ENCODE measurements at regions not wholly inside any gene's neighbourhood (a gene's known extent, or its start where the extent isn't known, plus 50 kb on each side); places are given as distances from the start of the nearest gene placed in this dataset.

DNA sequence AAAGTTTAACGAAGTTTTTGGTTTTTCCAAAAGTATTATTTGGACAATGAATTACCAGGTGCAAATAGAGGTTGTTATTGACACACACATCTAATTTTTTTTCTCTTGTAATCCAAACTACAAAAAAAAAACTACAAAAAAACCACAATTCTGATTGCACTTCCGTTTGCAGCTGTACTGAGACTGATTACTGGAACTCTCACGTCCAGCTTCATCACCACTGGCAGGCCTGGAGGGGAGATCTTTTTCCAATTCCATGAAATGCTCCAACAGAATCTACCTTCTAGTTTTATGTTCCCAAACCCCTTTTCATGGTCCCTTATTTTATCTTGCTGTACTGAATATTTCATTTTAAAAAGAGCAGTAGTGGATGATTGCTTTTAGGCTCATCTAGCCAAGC lies 1118.3 kb downstream of the C4orf33 start:
- DNase-seq = no peak

DNA sequence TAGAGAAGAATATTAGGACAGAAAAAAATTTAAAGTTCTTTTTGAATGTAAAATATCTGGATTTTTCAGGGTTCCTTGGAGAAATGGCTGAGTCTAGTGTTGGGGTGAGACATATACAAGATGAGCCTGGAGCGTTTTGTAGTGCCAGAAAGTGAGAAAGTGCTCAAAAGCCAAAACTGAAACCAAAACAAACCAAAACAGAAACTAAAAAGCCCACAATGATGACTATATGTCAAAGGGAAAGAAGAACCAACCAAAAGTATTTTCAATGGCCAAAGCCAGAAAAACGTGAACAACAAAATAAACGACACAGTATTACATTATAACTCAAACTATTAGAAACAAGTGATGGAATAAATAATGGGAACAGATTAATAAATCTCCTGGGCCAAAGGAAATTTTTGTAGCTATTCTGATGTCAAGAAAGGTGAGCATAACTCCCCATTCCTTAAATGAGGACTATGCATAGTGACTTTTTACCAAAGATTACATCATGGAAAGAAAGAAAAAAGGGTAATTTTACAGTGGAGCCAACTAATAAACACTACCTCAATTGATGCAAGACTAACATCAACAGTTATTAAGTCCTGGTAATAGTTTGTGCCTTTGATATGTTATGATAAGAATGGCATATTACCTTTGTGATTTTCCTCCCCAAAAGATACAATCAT lies 1137.6 kb downstream of the C4orf33 start:
- no peak for DNase-seq

DNA sequence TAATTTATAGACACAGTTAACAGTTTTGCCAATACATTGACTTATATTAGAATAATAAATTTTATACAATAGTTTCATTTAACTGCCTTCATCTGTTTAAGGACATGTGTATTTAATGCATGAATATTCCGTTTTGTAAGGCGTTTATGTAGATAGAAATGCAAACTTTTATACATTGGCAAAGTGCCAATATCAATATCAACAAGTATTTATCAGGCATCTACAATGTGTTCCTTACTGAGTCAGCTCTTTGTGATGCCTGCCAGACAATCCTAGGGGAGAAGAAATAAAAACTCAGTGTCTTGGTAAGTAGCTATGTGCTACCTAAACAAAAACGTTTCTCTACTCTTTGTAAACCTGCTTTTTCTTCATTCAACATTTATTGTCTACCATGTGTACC lies 1142.2 kb downstream of the C4orf33 start:
- DNase-seq = no peak

DNA sequence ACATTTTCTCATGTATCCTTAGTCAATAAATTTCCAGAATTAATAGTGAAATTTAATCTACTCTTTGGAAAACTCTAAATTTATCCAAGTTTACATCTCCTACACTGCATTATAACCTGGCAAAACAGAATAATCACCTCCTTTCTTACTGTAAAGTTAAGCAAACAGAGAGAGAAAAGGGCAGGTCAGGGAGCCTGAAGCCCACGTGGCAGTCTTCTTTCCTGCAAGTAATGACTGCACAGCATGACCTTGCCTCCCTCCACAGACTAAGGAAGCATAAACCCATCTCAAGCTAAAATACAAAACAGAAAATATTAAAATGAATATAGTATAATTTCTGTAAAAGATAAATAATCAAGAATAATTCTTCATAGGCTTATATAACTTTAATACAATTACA lies 1153.0 kb downstream of the C4orf33 start:
- no peak for DNase-seq

DNA sequence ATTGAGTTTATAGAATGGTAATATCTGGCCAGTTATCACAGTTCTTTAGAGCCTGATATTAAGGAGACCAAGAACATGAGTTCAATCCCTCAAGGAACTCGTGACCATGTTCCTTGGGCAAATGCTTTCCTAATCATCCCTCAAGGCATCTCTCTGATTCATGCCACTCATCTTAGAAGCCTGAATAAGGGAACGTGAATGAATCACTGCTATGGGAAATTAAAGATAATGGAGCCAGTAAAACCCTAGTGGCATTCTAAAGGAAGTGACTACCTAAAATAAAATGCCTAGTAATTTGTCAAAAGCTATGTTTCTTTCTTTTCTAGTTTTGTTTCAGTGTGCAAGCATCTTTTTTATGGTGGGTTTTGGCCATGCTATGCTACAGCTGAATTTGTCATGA lies 1161.3 kb downstream of the C4orf33 start:
- no peak for DNase-seq

DNA sequence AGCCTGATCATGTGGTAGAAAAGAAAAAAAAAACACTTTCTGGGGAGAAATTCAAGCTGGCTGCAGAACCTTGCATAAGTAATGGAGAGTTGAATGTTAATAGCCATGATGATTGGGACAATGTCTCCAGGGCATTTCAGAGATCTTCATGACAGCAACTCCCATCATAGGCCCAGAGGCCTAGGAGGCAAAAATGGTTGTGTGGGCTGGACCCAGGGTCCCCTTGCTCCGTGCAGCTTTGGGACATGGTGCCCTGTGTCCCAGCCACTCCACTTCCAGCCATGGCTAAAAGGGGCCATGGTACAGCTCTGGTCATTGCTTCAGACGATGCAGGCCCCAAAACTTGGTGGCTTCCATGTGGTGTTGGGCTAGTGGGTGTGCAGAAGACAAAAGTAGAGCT lies 1170.9 kb downstream of the C4orf33 start:
- DNase-seq = no peak

DNA sequence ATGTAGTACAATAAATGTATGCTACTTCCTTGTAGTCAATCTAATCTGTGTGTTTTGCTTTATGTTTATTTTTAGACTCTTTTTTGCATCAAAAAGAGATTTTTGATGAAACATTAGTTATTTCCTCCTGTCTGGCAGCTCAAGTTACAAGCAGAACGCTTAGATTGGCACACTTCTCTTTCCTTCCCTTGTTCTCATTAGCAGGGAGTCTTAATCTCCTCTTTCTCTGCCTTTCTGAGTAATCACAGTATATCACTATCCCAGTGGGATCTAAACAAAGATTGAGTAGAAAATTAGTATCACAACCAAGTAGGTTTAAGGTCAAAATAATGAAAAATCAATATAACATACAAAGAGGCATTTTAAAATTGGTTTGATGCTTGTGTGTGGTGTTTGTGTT lies 1192.6 kb downstream of the C4orf33 start:
- no peak for DNase-seq

DNA sequence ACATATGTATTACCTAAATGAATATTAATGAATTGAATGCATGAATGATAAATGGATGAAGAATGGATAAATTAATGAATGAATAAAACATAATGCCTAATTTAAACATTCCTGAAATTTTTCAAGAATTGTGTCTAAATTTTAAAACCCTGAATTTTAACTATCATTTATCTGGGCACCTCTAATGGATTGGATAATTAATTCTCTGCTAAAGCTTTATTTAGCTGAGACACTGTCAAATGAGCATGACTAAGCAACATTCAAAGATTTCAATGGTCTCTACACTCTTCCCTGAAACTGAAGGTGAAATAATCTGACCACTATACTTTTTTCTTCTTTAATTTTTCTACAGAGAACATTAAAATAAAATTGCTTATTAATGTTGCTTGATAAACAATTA lies 1197.7 kb downstream of the C4orf33 start:
- no peak for DNase-seq

DNA sequence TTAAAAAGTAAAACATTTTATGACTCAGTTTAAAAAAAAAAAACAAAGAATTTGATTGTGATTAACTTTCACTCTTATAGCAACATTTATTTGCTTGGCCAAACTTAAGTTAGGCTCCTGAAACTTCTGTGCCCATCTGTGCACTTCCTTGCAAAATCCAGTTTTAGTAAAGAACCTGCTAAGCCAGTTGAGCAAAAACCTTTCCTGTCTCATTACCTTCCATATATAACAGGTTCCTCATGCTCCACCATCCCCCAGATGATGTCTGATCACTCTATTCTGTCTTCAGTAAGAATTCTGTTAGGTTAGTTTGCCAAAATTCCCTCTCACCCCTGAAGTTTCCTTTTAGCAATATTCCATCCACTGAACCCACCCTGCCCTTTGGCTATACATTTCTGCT lies 1200.5 kb downstream of the C4orf33 start:
- DNase-seq = no peak

DNA sequence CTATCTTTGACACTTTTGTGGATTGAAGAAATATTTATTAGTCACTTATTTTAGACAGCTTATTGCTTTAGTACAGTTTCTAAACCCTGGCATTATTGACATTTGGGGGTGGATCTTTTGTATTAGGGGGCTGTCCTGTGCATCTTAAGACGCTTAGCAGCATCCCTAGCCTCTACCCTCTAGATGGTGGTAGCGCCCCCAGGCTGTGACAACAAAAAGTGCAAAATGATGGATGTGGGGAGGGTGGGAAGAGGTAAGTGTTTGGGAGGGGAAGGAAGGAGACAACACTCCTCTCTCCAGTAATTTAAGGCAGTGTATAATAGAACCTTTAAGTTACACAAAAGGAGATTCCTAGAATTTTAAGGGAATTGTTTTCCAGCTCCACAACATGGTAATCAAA lies 1210.6 kb downstream of the C4orf33 start:
- DNase-seq = no peak

DNA sequence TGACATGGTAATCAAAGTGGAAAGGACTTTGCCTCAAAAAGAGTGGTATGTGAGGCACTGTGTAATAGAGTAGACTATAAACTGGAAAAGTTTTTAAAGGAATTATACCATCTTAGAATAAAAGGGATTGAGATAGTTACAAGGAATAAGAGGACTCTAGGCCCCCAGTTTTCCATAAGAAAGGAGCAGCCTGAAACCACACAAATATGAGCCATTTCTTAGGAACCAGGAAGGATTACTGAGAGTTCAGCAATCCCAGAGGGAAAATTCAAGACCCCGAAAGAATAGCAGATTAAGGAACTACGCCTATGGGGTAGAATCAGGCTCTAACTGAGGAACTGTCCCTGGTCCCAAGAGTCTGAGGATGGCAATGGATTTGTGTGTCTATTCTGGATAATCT lies 1213.3 kb downstream of the C4orf33 start:
- DNase-seq = no peak

DNA sequence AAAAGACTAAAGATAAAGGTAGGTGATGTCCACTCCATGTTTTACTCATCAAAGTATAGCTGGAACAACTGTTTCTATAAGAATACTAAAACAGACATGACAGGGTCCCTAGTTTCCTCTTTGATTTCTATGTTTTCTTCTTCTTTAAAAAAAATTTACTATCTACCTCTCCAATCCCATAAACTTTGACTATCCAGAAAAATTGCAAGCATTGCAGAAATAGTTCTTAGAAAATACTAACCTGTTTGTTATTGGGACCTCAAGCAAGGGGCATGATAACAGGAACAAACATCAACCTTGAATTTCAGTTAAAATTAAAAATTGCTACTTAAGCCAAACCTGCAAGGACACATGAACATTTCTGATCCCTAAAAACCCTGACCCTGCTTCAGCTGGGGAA lies 1226.5 kb downstream of the C4orf33 start:
- no peak for DNase-seq

DNA sequence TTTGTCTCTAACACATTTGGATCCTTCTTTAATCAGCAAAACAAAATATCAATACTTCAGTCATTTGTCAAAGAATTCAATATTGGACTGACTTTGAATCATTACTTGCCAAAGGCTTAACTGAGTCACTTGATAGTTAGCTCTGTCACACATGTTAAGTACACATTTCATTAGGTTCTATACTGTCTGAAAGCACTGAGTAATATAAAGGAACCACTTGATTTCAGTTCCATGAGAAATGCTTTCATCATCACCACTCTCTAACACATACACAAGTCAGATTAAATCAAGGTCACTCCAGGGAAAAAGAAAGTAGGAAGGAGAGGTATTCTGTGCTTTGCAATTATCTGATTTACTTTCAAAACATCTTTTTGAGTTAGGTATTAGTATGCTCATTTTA lies 1233.1 kb downstream of the C4orf33 start:
- DNase-seq = no peak

DNA sequence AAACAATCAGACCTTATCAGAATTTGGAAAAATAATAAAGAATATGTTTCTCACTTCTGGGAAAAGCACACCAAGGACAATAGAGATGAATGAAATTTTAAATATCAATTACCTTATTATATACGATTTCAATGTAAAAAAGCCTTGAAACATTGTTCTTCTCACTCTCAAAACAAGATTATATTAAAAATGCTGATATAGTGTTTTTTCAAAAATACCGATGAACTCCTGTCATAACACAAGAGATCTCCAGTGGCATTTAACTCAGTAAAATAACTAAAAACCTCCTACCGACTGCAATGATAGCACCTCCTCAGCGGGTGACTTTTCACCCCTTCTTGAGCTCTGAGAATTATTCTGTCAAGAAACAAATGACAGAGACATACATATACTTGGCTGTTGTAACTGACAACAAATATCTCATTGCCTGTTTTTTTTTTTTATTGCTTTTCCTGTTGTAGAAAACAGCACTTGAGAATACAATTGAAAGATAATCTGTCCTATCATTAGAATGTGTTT lies 1237.3 kb downstream of the C4orf33 start:
- no peak for DNase-seq

DNA sequence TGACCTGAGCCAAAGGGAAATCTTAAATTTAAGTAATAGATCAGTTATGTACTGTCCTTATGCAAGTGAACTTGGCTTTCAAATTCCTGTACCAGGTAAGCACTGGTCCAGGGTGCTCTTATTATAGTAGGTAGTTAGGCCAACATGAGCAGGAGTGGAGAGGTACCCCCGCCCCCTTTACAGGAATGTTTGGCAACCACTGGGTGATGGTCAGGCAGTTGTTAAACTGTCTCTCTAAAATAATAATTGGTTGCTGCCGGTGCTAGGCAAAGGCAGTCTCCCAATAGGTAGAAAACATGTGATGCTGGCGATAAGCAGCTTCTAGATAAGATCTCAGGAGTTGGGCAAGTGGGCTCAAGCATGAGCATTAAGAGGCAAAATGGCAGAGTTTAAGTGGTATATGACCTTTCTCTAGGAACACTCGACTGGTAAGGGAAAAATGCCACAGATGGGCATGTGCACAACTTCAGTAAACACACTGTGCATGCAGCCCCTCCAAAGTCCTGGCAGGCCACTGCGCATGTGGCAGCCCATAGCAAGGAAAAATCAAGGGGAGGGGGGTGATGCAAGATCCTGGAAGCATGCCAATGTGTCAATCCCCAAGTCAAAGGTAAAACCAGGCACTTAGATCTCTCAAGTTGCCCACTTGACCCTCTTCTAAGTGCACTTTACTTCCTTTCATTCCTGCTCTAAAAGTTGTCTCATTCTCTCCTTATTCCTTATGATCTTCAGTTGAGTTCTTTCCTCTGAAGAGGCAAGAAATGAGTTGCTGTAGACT lies 1239.7 kb downstream of the C4orf33 start:
- DNase-seq = no peak

DNA sequence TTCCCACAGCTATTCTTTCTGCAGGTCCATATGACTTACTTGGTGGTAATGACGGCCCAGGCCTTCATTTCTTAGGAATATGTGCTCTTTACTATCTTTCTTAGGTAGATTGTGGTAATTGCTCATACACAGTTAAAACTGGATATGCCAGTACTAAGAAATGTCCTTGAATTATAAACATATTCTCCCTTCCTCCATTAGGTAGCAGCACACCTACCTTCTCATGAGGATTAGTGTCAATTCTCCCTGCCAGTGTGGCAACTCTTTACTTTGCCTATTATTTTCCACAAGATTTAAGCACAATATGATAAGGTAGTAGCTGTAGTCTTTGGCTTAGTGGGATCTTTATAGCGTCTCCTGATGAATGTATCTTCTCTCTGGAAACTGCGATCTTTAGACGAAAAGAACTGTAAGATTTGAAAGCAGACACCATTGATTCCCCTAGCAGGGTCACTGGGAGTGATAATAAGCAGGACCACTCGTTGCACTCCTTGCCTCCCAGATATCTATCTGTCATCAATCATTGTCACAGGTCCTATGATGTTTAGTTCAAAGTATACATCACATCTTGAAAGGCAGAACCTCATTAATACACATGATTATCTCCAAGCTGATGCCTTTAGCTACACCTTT lies 1240.7 kb downstream of the C4orf33 start:
- no peak for DNase-seq

DNA sequence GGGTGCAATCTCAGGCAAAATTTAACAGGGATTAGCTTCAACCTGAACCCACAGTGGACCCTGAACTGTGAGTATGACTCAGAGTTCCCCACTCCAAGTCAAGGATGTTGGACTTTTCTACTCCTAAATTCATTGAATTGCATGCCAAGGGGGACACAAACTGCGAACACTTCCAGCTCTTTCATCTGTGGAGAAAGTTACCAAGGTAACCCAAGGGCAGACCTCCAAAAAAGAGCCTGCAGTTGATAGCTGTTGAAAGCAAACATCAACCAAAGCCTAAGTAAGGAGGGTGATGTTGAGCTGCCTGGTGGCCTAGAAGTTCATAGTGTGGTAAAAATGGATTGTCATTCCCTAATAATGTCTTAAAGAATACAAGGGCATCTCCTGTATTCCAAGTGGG lies 1242.9 kb downstream of the C4orf33 start:
- DNase-seq = no peak

DNA sequence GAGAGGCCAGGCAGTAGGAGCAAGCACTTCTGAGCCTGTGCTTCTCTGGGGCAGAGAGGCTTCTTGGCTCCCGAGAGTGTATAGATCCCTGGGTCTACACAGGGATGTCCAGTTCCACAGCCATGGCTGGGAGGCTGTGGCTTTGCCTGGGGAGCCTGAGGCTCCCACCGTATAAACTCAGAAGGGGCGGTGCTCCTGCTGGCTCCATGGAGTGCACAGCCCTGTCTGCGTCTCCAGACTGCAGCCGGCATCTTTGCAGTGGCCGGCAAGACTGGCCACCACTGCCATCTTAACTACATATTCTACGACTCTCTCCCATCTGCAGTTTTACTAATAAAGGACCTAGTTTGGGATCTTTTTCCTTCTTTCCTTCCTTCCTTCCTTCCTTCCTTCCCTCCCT lies 1253.8 kb downstream of the C4orf33 start:
- DNase-seq = no peak

DNA sequence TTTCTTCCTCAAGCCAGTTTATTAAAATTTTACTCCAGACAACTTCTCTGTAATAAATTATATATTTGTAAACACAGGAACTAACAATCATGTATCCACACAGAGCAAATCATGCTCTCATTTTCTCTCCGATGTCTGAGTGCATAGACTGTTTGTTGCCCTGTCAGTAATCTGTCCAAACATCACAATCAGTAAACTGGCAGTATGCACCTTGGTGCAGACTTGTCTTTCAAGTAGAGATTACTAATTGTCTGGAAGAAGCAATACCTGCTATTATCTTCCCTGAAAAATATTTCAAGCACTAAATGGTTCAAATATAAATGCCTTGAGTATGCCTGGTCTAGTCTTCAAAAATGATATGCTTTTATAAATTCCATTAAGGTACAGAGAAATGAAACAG lies 1260.9 kb downstream of the C4orf33 start:
- no peak for DNase-seq

DNA sequence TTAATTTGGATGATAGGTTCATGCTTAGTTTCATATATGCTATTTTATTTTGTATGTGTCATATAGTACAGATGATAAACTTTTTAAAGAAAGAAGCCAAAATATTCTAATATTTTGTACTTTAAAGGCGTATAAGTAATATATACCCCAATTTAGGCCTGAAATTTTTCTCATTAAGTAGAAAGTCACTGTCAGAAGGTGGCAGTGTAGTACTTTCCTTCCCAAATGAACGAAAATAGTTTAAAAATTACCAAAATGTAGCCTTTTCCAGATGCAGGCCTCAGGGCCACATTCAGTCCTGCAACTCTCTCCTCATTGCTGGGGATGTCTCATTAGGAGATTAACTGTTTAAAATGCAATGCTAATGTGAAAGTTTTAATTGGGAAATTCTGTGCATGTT lies 1263.6 kb downstream of the C4orf33 start:
- DNase-seq = no peak

DNA sequence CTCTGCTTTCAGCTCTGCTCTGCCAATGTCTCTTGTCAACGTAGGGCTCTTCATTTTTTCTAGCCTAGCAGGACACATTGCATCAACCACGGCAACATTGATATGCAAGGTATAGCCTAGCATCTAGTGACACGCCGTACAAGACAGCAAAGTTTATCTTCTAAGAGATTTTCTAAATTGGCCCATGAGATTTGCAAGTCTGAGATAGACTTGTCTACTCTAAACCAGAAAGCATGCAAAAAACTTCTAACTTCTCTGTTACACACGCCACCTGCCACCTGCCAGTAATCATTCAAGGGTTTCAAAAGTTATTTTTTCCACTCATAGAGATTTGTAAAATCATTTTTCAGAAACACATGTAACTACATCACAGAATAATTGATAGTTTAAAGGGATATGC lies 1265.7 kb downstream of the C4orf33 start:
- no peak for DNase-seq

DNA sequence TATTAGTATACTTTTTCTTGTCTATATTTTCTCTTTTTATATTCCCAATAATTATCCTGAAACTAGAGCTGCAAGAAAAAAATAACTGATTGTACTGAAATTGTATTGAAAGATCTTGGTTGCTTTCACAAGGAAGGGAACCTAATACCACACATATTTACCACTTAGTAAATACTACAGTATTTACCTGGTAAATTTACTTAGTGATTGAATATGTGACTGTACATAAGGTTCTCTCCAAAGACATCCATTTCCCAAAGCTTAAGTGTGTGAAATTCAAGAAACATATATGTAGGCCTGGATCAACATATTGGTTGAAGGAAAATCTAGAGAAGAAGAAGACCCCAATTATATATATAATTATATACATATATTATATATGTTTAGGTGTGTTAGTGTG lies 1272.7 kb downstream of the C4orf33 start:
- no peak for DNase-seq

DNA sequence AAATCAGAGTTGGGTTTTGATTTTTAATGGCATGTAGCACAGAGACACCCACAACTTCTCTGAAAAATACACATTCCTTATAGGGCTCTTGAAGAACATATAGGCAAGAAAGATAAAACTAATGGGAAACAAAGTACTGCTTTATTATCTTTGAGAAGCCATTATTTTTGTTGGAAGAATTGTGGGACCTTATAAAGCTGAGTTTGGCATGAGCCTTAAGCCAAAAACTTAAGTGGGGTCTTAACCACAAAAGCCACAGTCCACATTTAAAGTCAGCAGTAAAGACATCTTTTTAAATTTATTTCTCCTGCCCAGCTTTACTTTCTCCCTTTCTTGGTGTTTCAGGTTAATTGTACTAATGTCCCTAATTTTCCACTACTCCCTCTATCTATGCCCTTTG lies 1297.3 kb downstream of the C4orf33 start:
- DNase-seq = no peak

DNA sequence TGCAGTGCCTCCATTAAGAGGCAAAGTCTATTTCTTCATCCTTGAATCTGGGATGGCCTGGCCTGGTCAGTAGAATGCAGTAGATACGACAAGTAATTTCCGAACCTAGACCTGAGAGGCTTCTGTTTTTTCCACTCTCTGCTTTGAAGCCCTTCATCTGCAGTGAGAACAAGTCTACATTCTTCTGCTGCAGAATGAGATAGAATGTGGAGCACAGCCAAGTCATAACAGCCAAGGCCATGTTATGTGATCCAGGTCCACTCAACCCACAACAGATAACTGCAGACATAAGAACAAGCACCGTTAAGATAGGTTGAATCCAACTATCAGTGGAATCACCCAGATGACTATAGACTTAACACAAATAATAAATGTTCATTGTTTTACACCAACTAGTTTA lies 1297.7 kb downstream of the C4orf33 start:
- DNase-seq = no peak

Data from stimulated activated CD4-positive, alpha-beta T cell treated with anti-CD3 and anti-CD28 coated beads, Interleukin-2, amount 100 ng/mL, for 24 hours (primary cell).